ENCODE measurements at regions not wholly inside any gene's neighbourhood (a gene's known extent, or its start where the extent isn't known, plus 50 kb on each side); places are given as distances from the start of the nearest gene placed in this dataset.

DNA sequence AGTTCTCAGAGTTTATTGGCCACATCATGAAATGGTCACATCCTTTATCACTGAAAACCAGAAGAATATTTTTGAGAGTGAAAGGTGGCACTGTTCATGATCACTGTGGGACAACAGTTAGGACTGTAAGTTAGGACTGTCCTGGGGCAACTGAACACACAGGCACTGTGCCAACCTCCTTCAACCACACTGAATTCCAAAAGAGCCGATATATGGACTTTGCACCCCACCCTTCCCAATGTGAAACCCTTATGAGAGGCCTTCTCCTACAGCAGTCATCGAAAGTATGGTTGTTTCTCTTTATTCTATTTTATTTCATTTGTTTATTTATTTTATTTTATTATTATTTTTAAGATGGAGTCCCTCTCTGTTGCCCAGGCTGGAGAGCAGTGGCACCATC lies 353.5 kb downstream of the TOX3 start:
- Mint-ChIP-seq H3K27me3 (no peaks in the 10 kb centered on the region), H3K4me1 (ENCODE audit: low read depth) (no peaks in the 10 kb centered on the region), H3K4me3 (no peak overlapping the region), H3K9me3 (no peaks in the 10 kb centered on the region), H3K36me3 (ENCODE audit: low read depth) (no peaks in the 10 kb centered on the region), H3K27ac (no peak overlapping the region)
- TF ChIP-seq, protein P1, sequence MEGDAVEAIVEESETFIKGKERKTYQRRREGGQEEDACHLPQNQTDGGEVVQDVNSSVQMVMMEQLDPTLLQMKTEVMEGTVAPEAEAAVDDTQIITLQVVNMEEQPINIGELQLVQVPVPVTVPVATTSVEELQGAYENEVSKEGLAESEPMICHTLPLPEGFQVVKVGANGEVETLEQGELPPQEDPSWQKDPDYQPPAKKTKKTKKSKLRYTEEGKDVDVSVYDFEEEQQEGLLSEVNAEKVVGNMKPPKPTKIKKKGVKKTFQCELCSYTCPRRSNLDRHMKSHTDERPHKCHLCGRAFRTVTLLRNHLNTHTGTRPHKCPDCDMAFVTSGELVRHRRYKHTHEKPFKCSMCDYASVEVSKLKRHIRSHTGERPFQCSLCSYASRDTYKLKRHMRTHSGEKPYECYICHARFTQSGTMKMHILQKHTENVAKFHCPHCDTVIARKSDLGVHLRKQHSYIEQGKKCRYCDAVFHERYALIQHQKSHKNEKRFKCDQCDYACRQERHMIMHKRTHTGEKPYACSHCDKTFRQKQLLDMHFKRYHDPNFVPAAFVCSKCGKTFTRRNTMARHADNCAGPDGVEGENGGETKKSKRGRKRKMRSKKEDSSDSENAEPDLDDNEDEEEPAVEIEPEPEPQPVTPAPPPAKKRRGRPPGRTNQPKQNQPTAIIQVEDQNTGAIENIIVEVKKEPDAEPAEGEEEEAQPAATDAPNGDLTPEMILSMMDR (IDR thresholded peaks at IDR 0.05): no peak
- Histone ChIP-seq H3K36me3 (ENCODE audit: insufficient read depth, low read length) (no peaks in the 10 kb centered on the region), H3K27me3 (ENCODE audit: control insufficient read depth in 1 of 2, insufficient read depth in 2 of 2, low read length in 2 of 2) (no peaks in the 10 kb centered on the region), H3K4me1 (ENCODE audit: insufficient read depth, low read length) (no peaks in the 10 kb centered on the region), H3K27ac (ENCODE audit: low read depth in 1 of 2, low read length in 2 of 2) (no peak overlapping the region), H3K9me3 (ENCODE audit: control insufficient read depth in 1 of 2, insufficient read depth in 1 of 2, low read length in 2 of 2) (no peaks in the 10 kb centered on the region), H3K4me3 (ENCODE audit: low read length) (no peak overlapping the region)
- ChIA-PET POLR2A (no interaction called here), CTCF (no interaction called here)
- intact Hi-C loops (cut with DNase I, micrococcal nuclease): loop anchor here in 1 of 2 experiments (10.0 kb wide), 1 partner anchor 1321 kb away; no protein-coding TSS in a partner anchor
- DNase-seq: no peak
- ATAC-seq (ENCODE audit: poor library complexity): no peak

DNA sequence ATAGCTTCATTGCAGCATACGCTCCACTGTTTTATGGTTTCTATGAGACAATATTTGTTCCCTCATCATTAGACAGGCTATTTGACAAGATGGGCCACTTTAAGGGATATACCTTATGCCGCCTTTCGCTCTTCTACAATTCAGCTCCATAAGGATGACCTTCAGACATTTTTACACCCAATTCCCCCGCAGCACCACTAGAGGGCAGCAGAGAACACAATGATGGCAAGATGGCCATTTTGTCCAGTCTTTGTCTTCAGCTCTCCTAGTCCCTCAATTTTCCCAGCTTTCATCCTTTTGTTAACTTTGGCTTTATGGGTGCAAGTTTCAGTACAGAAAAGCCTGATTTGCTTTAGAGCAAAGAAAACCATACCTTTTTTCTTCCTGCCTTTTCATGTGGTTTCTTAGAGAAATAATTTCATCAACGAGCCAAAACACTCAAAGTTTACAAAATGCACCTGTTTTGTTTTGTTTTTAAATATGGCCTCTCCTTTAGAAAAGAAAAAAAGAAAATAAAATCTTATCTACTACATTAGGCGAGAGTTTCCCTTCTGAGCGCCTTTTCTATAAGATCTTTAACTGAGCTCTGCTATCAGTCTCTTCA lies 355.3 kb downstream of the TOX3 start:
- no peak overlapping the region for H3K27ac Mint-ChIP-seq
- TF ChIP-seq, protein P1 (IDR thresholded peaks at IDR 0.05): peak; percentile 89

DNA sequence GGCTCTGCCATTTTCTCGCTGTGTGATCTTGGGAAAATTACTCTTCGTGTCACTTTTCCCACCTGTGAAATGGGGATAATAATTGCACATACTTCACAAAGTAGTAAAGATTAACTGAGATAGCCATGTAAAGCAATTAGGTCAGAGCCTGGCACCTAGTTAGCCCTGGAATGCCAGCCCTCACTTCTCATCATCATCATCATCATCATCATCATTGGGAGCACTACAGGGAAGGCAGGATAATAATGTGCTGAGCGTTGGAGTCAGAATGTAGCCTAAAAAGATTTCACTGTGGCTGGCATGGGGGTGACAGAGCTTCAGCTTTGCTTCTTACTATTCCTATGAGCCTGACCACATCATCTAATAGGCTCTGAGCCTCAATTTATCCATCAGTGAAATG lies 362.6 kb downstream of the TOX3 start:
- Histone ChIP-seq H3K27me3 (ENCODE audit: control insufficient read depth in 1 of 2, insufficient read depth in 2 of 2, low read length in 2 of 2) (no peaks in the 10 kb centered on the region), H3K9me3 (ENCODE audit: control insufficient read depth in 1 of 2, insufficient read depth in 1 of 2, low read length in 2 of 2) (no peaks in the 10 kb centered on the region), H3K36me3 (ENCODE audit: insufficient read depth, low read length) (no peaks in the 10 kb centered on the region), H3K4me1 (ENCODE audit: insufficient read depth, low read length) (no peaks in the 10 kb centered on the region), H3K4me3 (ENCODE audit: low read length) (no peak overlapping the region), H3K27ac (ENCODE audit: low read depth in 1 of 2, low read length in 2 of 2) (no peak overlapping the region)
- DNase-seq: no peak
- peaks cover 2% of the 10 kb centered on the region for H3K9me3 Mint-ChIP-seq
- intact Hi-C loops (cut with DNase I, micrococcal nuclease): no loop called here
- POLR2A ChIA-PET: no interaction called here
- TF ChIP-seq, protein P1 (IDR thresholded peaks at IDR 0.05): no peak
- no peaks in the 10 kb centered on the region for H3K27me3 Mint-ChIP-seq
- H3K4me3 Mint-ChIP-seq: no peak overlapping the region
- H3K36me3 Mint-ChIP-seq (ENCODE audit: low read depth): no peaks in the 10 kb centered on the region
- H3K27ac Mint-ChIP-seq: no peak overlapping the region
- ATAC-seq (ENCODE audit: poor library complexity): no peak
- H3K4me1 Mint-ChIP-seq (ENCODE audit: low read depth): no peaks in the 10 kb centered on the region
- CTCF ChIA-PET: no interaction called here

More for the DNA sequence above, 355.3 kb downstream of the TOX3 start:
- POLR2A ChIA-PET: no interaction called here
- intact Hi-C loops (cut with DNase I, micrococcal nuclease): loop anchor here in 1 of 2 experiments (10.0 kb wide), 1 partner anchor 1323 kb away; no protein-coding TSS in a partner anchor
- H3K36me3 Mint-ChIP-seq (ENCODE audit: low read depth): no peaks in the 10 kb centered on the region
- H3K9me3 Mint-ChIP-seq: no peaks in the 10 kb centered on the region
- Histone ChIP-seq H3K36me3 (ENCODE audit: insufficient read depth, low read length) (no peaks in the 10 kb centered on the region), H3K27ac (ENCODE audit: low read depth in 1 of 2, low read length in 2 of 2) (no peak overlapping the region), H3K9me3 (ENCODE audit: control insufficient read depth in 1 of 2, insufficient read depth in 1 of 2, low read length in 2 of 2) (no peaks in the 10 kb centered on the region), H3K4me1 (ENCODE audit: insufficient read depth, low read length) (no peaks in the 10 kb centered on the region), H3K27me3 (ENCODE audit: control insufficient read depth in 1 of 2, insufficient read depth in 2 of 2, low read length in 2 of 2) (no peaks in the 10 kb centered on the region), H3K4me3 (ENCODE audit: low read length) (no peak overlapping the region)
- H3K4me3 Mint-ChIP-seq: no peak overlapping the region
- ATAC-seq (ENCODE audit: poor library complexity): no peak
- no peaks in the 10 kb centered on the region for H3K27me3 Mint-ChIP-seq
- CTCF ChIA-PET: interaction anchor here (0.7 to 1.6 kb wide), 6 partner anchors 10 to 33 kb away, joined by 3 to 5 read pairs (median 4); no protein-coding TSS in a partner anchor
- DNase-seq: peak; percentile 10 to 63 (median 26)
- no peaks in the 10 kb centered on the region for H3K4me1 Mint-ChIP-seq (ENCODE audit: low read depth)
